K562 (cell line): ENCODE measurements at regions not wholly inside any gene's neighbourhood (a gene's known extent, or its start where the extent isn't known, plus 50 kb on each side); places are given as distances from the start of the nearest gene placed in this dataset.

Experiments
- ATAC-seq: fragments of 200-7000 bp; cut with Tn5 transposase; 3 replicates; pipeline ENCODE4 v1.9.1; 2020; ENCODE audit warnings: moderate library complexity
- BruUV-seq: library from RNA; stranded (reverse); fragments of 400-500 nt; replicated peaks from 2 replicates; lab custom pipeline; 2021; lab: Mats Ljungman, UMichigan
- CTCF ChIA-PET: fragments of 300-600 bp; formaldehyde crosslinking; extraction: SDS; loops from one replicate; lab custom pipeline; 2021; ENCODE audit warnings: low intra/inter-chr PET ratio; lab: Yijun Ruan, JAX
- POLR2A ChIA-PET: fragments of 300-600, 350-650 bp; sonication (Branson Sonifier 250); formaldehyde crosslinking; extraction: SDS; loops from one replicate; lab custom pipeline; 2021; ENCODE audit warnings: antibody characterized with exemption, inconsistent platforms; lab: Yijun Ruan, JAX
- DNase-seq, 4 experiments: peaks; one replicate each; pipeline versions ENCODE4 v3.0.0 to v3.0.0-alpha.2; 2011 to 2018; ENCODE audit warnings: low spot score in 3 of 4, mixed read lengths in 3 of 4; ENCODE audit errors: extremely low read depth in 1 of 4
- FAIRE-seq: peaks from 2 replicates; lab custom pipeline; 2011; peaks lifted over from hg19 to GRCh38; lab: Jason Lieb, UNC
- H2AFZ ChIP-seq: 2 replicates; pipeline ENCODE4 v1.6.0; 2011; ENCODE audit warnings: low read depth, low read length, control low read depth, inconsistent platforms
- H3K27ac ChIP-seq: fragments of 200-600 bp; 3 replicates; pipeline ENCODE4 v1.8.0; 2011; ENCODE audit warnings: low read depth, mild to moderate bottlenecking, control low read depth, inconsistent platforms, low read length, moderate library complexity, mixed read lengths; ENCODE audit errors: extremely low read depth
- H3K27me3 ChIP-seq, 2 experiments: fragments of 300-600 bp in 1 of 2; 2 replicates in 1 of 2; 3 replicates in 1 of 2; pipeline versions ENCODE4 v1.6.0 to v1.8.0; 2011; ENCODE audit warnings: inconsistent platforms in 2 of 2, low read length in 2 of 2, mild to moderate bottlenecking in 1 of 2, mixed read lengths in 1 of 2, moderate library complexity in 1 of 2; ENCODE audit not compliant: control insufficient read depth in 2 of 2, insufficient read depth in 2 of 2
- H3K36me3 ChIP-seq: fragments of 300-600 bp; 3 replicates; pipeline ENCODE4 v1.8.0; 2011; ENCODE audit warnings: mild to moderate bottlenecking, low read length, inconsistent platforms; ENCODE audit not compliant: control insufficient read depth, insufficient read depth
- H3K4me1 ChIP-seq, 2 experiments: fragments of 200-600 bp in 1 of 2; replicated peaks in 1 of 2; 2 replicates in 1 of 2; 3 replicates in 1 of 2; pipeline versions ENCODE4 v1.5.1 to v1.8.0; 2011; ENCODE audit warnings: inconsistent platforms in 2 of 2, low read length in 2 of 2, mild to moderate bottlenecking in 1 of 2, mixed read lengths in 1 of 2, moderate library complexity in 1 of 2; ENCODE audit not compliant: control insufficient read depth in 2 of 2, insufficient read depth in 2 of 2
- H3K4me2 ChIP-seq: 2 replicates; pipeline ENCODE4 v1.6.1; 2011; ENCODE audit warnings: low read length, control low read depth, inconsistent platforms, mixed read lengths; ENCODE audit not compliant: insufficient read depth
- H3K4me3 ChIP-seq: fragments of 200-600 bp; sonication (generic), shearing (Covaris generic); 2 replicates; pipeline ENCODE4 v1.5.1; 2016; ENCODE audit warnings: control low read depth, inconsistent platforms
- H3K79me2 ChIP-seq: fragments of 200-600 bp; 3 replicates; pipeline ENCODE4 v1.8.0; 2011; ENCODE audit warnings: low read length, inconsistent platforms; ENCODE audit not compliant: control insufficient read depth, insufficient read depth
- H3K9ac ChIP-seq, 2 experiments: 2 replicates each; pipeline versions ENCODE4 v1.6.0 to v1.6.1; 2011; ENCODE audit warnings: low read depth in 2 of 2, low read length in 2 of 2, control low read depth in 1 of 2, inconsistent platforms in 1 of 2, mild to moderate bottlenecking in 1 of 2, mixed read lengths in 1 of 2; ENCODE audit not compliant: insufficient read depth in 1 of 2
- H3K9me1 ChIP-seq: one replicate; pipeline ENCODE4 v1.6.0; 2011; ENCODE audit warnings: inconsistent platforms, mild to moderate bottlenecking, low read length, moderate library complexity; ENCODE audit not compliant: control insufficient read depth, insufficient read depth
- H3K9me3 ChIP-seq: replicated peaks from 2 replicates; pipeline ENCODE4 v1.5.1; 2011; ENCODE audit warnings: low read depth, low read length, inconsistent platforms; ENCODE audit not compliant: control insufficient read depth, insufficient read depth
- H4K20me1 ChIP-seq: replicated peaks from 2 replicates; pipeline ENCODE4 v1.6.1; 2011; ENCODE audit warnings: low read length, inconsistent platforms, mixed read lengths; ENCODE audit not compliant: control insufficient read depth, insufficient read depth
- ARHGAP35 ChIP-seq: fragments of 450-650 bp; IDR thresholded peaks from 2 replicates; pipeline ENCODE4 v1.6.1; 2018; ENCODE audit not compliant: partially characterized antibody
- BDP1 ChIP-seq: IDR thresholded peaks from 3 replicates; pipeline ENCODE4 v1.6.1; 2011; ENCODE audit not compliant: insufficient read length, insufficient read depth
- E2F5 ChIP-seq: sonication (generic); formaldehyde crosslinking; IDR thresholded peaks from 2 replicates; pipeline ENCODE4 v1.8.0; 2022; ENCODE audit warnings: mild to moderate bottlenecking, missing genetic modification reagents
- THRA ChIP-seq: fragments of 450-650 bp; IDR thresholded peaks from 2 replicates; pipeline ENCODE4 v1.6.1; 2017; ENCODE audit warnings: mild to moderate bottlenecking, moderate library complexity
- WGBS: fragments of 100-300 bp; shearing (Covaris generic); methylation state at CpG from one replicate; pipeline ENCODE4 v1.1.6; 2016; ENCODE audit warnings: low coverage, mixed read lengths; ENCODE audit not compliant: insufficient coverage; ENCODE audit errors: missing lambda C conversion rate; 5-methylcytosine and 5-hydroxymethylcytosine counted together
- in situ Hi-C: fragments of 300-500 bp; cut with MboI; formaldehyde crosslinking; loops from 4 replicates; pipeline ENCODE4 v1.15.0; 2018; ENCODE audit warnings: inconsistent platforms, mixed read lengths
- intact Hi-C: fragments of 100-400 bp; cut with micrococcal nuclease; formaldehyde crosslinking; loops from 2 replicates; pipeline ENCODE4 v1.14.2; 2022

- DNase-seq = no peak
- Histone ChIP-seq H3K9me1 (no peaks in the 10 kb centered on the region), H2AFZ (no peak overlapping the region), H3K9me3 (no peaks in the 10 kb centered on the region), H3K4me3 (no peak overlapping the region), H3K36me3 (no peaks in the 10 kb centered on the region), H3K79me2 (no peaks in the 10 kb centered on the region), H3K4me2 (no peak overlapping the region), H3K4me1 (no peaks in the 10 kb centered on the region), H4K20me1 (no peaks in the 10 kb centered on the region), H3K27ac (no peak overlapping the region), H3K27me3 (no peaks in the 10 kb centered on the region), H3K9ac (no peak overlapping the region)
- FAIRE-seq = no peak
- POLR2A ChIA-PET = no interaction called here
- in situ Hi-C loops (no loop called here), intact Hi-C loops (no loop called here)
- ATAC-seq = no peak
- WGBS = 1% methylated on average over 6 of the region's 6 CpGs
- no peak for TF ChIP-seq THRA
- TF ChIP-seq E2F5 (CRISPR knock-in tag) = no peak
- no peak for TF ChIP-seq ARHGAP35
- TF ChIP-seq BDP1 = no peak
- CTCF ChIA-PET = no interaction called here
- no TSS peak for BruUV-seq
These were observed 606.4 kb upstream of the CLINT1 start for GRCh38 chr5:158465086-158465972.
